NCI-H345 treated with DMSO at 0.1 percent for 48 hours (cell line): ENCODE measurements at regions not wholly inside any gene's neighbourhood (a gene's known extent, or its start where the extent isn't known, plus 50 kb on each side); places are given as distances from the start of the nearest gene placed in this dataset.
"Not testable (repeated sequence)": the region's sequence is repeated elsewhere in the genome, so short reads cannot be mapped to it uniquely, and the experiment has no call there.

Experiments
- DNase-seq: peaks from one replicate; lab custom pipeline; 2025; ENCODE audit not compliant: unreplicated experiment; lab: John Stamatoyannopoulos, UW

DNA sequence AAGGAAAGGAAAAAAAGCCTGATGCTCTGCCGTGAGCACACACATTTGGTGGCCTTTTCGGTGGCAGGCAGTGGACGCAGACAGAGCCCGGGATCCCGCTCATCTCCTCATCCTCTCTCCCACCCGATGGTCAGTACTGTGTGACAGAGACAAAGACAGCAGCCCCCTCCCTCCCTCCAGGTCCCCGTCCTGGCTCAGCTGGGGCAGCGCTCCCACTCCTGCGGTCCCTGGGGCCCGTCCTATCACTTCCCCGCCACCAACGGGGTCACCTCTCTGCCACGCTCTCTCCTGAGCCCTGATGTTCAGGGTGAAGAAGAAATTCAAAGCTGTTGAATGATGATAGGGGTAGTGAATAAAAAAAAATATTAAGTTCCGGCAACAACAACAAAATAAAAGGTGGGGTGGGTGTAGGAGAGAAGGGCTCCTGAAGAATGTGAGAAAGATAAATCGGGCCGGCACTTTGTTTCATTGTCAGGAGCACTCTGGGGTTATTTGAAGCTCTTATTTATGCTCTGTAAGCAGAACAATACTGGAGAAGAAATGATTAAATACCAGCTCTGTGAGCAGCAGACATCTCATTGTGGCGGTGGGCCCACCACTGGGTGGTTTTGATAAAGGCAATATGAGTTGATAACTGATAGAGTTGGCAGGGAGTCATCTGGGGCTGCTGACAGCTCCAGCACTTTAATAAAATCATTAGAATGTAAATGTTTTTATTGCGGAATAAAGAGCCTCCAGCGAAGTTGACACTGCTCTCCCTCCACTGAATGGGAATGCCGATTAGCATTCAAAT, 417.7 kb downstream of the IRX1 start:
- no peak for DNase-seq

DNA sequence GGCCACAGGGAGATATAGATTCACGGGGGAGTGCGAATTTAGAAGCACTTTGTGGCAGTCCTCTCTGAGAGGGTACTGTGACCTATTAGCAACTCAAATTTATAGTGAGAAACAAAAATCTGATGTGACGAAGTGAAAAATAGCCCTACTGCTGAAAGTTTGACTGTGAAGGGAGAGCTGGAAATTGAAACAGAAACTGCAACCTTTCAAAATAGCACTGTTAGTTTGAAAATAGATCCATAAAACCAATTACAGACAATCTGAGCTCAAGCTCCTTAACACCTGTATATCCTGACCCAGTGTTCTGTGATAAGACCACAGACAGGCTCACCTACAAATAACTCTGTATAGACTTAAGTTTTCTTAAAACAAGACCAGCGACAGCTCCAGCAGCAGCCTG, 420.1 kb downstream of the IRX1 start:
- DNase-seq: no peak

- DNase-seq: no peak
Observed at GRCh38 chr5:4017076-4017803, 421.6 kb downstream of the IRX1 start.

DNA sequence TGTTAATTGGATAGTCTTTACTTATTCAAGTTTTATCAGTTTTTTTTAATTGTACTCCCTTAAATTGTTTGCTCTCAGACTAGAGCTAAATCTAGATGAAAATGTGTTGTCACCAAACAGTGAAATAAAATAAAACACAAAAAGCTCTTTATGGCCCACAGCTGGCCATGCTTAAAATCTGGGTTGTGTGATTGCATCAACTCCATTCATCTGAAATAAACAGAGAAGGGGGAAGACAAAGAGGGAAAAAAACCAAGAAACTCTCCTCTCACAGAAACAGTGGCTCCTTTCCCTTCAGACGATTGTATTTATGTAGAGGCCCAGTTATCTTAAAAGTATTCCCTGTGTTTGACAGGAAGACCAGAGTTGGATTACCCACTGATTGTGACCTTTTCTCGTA, 422.4 kb downstream of the IRX1 start:
- no peak for DNase-seq

- no peak for DNase-seq
Observed at GRCh38 chr5:4019009-4019769, 423.6 kb downstream of the IRX1 start.

GRCh38 chr5:4019841-4020240, 424.2 kb downstream of the IRX1 start:
- DNase-seq: no peak

DNA sequence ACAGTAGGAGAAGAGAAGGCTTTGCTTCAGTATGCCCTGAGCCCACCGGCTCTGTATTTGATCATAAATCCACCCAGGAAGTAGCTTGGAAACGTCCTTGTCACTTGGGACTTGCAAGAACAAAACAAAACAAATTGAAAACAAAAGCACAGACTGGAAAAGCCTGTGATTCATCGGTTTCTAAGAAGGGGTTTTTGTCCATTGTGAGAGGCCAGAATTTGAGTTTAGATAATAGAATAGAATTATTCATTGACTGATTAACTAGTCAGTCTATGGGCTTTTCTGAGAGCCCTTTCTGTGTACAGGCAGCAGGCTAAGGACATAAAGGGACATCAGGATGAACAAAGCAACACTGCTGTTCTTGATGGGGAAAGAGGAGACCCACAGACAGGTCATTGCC, 424.8 kb downstream of the IRX1 start:
- no peak for DNase-seq

GRCh38 chr5:4022056-4022670, 426.5 kb downstream of the IRX1 start:
- no peak for DNase-seq

- DNase-seq: no peak
Observed at GRCh38 chr5:4023091-4023752, 427.6 kb downstream of the IRX1 start.

GRCh38 chr5:4023753-4024335, 428.2 kb downstream of the IRX1 start:
- no peak for DNase-seq

GRCh38 chr5:4027088-4027734, 431.6 kb downstream of the IRX1 start:
- DNase-seq: no peak

- no peak for DNase-seq
Observed at GRCh38 chr5:4028384-4028783, 432.8 kb downstream of the IRX1 start.

- not testable (repeated sequence) for DNase-seq
Observed at GRCh38 chr5:4033546-4033945, 437.9 kb downstream of the IRX1 start.

GRCh38 chr5:4036861-4037260, 441.2 kb downstream of the IRX1 start:
- no peak for DNase-seq

DNA sequence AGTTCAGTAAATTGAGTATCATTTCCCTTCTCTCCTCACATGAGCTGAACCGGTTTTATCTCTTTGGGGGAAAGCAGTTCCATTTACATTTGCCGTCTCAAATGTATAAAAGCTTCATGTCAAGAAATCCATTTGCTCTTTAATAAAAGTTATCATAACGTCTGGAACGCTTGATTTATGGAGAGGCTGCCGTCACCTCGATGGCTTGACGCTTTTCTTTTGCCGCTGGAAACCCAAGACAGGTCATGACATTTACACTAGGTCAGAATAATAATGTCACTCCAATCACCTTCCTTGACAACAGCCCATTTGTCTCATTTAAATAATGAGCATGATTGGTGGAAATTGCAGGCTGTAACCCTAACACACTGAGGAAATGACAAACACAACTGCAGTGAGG, 443.4 kb downstream of the IRX1 start:
- DNase-seq: no peak

GRCh38 chr5:4042311-4042710, 446.7 kb downstream of the IRX1 start:
- DNase-seq: no peak

DNA sequence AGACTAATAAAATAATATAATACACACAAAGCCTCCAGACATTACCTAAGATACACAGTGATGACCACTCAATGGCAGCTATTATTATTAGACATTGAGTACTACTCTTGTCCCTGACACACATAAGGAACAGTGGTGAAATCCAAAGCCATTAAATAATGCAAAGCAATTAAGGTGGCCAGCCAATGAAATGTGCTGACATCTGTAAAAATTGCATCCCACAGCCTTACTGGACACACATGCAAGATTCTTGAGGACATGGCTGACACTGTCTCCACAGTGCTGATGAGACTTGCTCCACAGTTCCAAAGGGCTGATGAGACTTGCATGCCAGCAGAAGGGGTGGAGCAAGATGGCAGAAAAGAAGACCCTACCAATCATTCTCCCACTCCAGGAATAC, 447.5 kb downstream of the IRX1 start:
- DNase-seq: no peak

DNA sequence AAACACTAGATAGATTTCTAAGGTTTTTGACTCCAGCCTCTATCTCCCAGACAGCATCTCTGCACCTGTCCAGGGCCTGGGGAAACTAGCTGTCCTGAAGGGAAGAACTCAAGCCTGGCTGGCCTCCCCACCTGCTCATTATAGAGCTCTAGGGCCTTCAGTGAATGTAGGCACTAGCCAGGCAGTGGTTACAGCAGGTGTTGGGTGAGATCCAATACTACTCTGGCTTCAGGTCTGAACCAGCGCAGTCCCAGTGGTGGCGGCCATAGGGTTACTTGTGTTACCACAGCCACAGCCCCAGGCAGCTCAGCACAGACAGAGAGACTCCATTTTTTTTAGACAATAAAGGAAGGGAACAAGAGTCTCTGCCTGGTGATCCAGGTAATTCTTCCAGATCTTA, 449.2 kb downstream of the IRX1 start:
- no peak for DNase-seq

GRCh38 chr5:4048398-4048797, 452.8 kb downstream of the IRX1 start:
- DNase-seq: no peak

DNA sequence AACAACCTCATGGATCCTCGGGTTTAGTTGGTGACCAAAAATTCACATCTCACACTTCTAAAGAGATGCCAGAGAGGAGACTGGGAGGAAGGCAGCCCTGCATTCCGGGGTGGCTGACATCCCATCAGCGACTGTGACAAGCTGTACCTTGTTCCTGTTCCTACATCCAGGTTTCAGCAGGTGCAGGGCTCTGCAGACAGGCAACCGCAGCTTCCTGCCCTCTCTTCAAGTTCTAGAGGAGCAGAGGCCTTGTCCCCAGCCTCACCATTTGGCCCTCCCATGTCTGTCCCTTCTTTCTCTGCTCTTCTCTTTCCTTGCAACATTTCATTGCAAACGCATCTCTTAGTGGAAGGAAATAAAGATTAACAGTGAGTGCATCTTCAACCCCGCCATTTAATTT, 454.6 kb downstream of the IRX1 start:
- no peak for DNase-seq
